ENCODE measurements at regions not wholly inside any gene's neighbourhood (a gene's known extent, or its start where the extent isn't known, plus 50 kb on each side); places are given as distances from the start of the nearest gene placed in this dataset.

DNA sequence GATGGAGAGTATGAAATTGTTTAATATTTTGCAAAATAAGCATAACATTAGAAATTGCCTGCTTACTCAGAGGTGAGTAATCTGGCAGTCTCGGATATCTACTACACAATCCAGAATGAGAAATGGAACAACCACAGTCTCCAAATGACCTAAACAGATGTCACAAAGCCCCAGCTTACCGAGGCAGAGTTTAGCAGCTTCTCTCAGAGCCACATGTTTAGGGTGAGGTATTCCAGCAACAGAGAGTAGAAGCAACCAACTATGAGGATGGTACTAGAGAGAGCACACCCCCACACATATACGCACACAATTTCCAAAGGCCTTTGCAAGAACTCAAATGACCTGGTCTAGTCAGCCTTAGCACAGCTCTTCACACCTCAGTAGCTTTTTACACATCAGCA is 122.7 kb upstream of the LPAR1 start (continued):
- no peak for TF ChIP-seq PRDM15 (CRISPR knock-in tag; IDR thresholded peaks at IDR 0.05)
- no peak for TF ChIP-seq RORB (CRISPR knock-in tag; IDR thresholded peaks at IDR 0.05)
- TF ChIP-seq CDX4 (CRISPR knock-in tag; IDR thresholded peaks at IDR 0.05; ENCODE audit: borderline replicate concordance), result no peak

GRCh38 chr9:111158999-111159398 is 120.7 kb upstream of the LPAR1 start:
- Mint-ChIP-seq H3K27ac (no peak overlapping the region), H3K4me3 (no peak overlapping the region), H3K36me3 (no peaks in the 10 kb centered on the region), H3K9me3 (no peaks in the 10 kb centered on the region), H3K27me3 (ENCODE audit: low read depth) (no peaks in the 10 kb centered on the region; the same call in 1 of the 2 replicates), H3K4me1 (peaks cover 5% of the 10 kb centered on the region)
- POLR2A ChIA-PET, result no interaction called here
- no peak for TF ChIP-seq ZNF423 (CRISPR knock-in tag; IDR thresholded peaks at IDR 0.05)
- TF ChIP-seq ZNF232 (CRISPR knock-in tag; IDR thresholded peaks at IDR 0.05), result no peak
- TF ChIP-seq, protein P1, sequence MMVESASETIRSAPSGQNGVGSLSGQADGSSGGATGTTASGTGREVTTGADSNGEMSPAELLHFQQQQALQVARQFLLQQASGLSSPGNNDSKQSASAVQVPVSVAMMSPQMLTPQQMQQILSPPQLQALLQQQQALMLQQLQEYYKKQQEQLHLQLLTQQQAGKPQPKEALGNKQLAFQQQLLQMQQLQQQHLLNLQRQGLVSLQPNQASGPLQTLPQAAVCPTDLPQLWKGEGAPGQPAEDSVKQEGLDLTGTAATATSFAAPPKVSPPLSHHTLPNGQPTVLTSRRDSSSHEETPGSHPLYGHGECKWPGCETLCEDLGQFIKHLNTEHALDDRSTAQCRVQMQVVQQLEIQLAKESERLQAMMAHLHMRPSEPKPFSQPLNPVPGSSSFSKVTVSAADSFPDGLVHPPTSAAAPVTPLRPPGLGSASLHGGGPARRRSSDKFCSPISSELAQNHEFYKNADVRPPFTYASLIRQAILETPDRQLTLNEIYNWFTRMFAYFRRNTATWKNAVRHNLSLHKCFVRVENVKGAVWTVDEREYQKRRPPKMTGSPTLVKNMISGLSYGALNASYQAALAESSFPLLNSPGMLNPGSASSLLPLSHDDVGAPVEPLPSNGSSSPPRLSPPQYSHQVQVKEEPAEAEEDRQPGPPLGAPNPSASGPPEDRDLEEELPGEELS (CRISPR knock-in tag; IDR thresholded peaks at IDR 0.05), result no peak
- TF ChIP-seq IRF1 (CRISPR knock-in tag; IDR thresholded peaks at IDR 0.05), result no peak
- no peak for TF ChIP-seq MYBL2 (CRISPR knock-in tag; IDR thresholded peaks at IDR 0.05)
- TF ChIP-seq ESRRA (CRISPR knock-in tag; IDR thresholded peaks at IDR 0.05; ENCODE audit: borderline replicate concordance), result no peak
- no peak for TF ChIP-seq SMAD3 (CRISPR knock-in tag; IDR thresholded peaks at IDR 0.05; ENCODE audit: borderline replicate concordance)
- no peak for TF ChIP-seq CDX4 (CRISPR knock-in tag; IDR thresholded peaks at IDR 0.05; ENCODE audit: borderline replicate concordance)
- TF ChIP-seq TEAD1 (CRISPR knock-in tag; IDR thresholded peaks at IDR 0.05), result no peak
- DNase-seq (ENCODE audit: low spot score), result no peak
- CTCF ChIA-PET, result no interaction called here
- no peak for ATAC-seq

DNA sequence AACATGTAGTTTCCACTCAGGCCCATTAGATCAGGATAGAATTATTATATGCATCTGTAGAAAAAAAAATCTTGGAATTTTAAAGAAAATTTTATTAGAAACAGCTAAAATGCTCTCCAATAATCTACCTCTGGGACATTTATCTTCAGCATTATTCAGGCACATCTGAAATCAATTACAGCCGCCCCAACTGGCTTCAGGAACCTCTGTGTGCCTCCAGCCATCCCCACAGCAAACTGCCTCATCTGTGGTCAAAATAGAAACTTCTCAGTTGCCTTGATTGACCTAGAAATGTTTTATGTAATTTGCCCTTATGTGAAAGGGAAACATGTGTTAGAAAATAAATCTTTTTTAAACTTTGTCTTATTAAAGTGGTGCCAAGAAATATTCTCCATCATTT is 120.1 kb upstream of the LPAR1 start:
- POLR2A ChIA-PET, result no interaction called here
- DNase-seq (ENCODE audit: low spot score), result no peak

More for the DNA sequence above, 120.1 kb upstream of the LPAR1 start:
- Mint-ChIP-seq H3K36me3 (no peaks in the 10 kb centered on the region), H3K4me3 (no peak overlapping the region), H3K27ac (no peak overlapping the region), H3K9me3 (no peaks in the 10 kb centered on the region), H3K4me1 (no peaks in the 10 kb centered on the region), H3K27me3 (ENCODE audit: low read depth) (no peaks in the 10 kb centered on the region; the same call in 1 of the 2 replicates)
- CTCF ChIA-PET, result no interaction called here
- ATAC-seq, result no peak
- TF ChIP-seq ZNF396 (CRISPR knock-in tag; IDR thresholded peaks at IDR 0.05; ENCODE audit: borderline replicate concordance), result no peak
- TF ChIP-seq TCF7 (CRISPR knock-in tag; IDR thresholded peaks at IDR 0.05; ENCODE audit: low read depth), result no peak
- TF ChIP-seq, protein P2, sequence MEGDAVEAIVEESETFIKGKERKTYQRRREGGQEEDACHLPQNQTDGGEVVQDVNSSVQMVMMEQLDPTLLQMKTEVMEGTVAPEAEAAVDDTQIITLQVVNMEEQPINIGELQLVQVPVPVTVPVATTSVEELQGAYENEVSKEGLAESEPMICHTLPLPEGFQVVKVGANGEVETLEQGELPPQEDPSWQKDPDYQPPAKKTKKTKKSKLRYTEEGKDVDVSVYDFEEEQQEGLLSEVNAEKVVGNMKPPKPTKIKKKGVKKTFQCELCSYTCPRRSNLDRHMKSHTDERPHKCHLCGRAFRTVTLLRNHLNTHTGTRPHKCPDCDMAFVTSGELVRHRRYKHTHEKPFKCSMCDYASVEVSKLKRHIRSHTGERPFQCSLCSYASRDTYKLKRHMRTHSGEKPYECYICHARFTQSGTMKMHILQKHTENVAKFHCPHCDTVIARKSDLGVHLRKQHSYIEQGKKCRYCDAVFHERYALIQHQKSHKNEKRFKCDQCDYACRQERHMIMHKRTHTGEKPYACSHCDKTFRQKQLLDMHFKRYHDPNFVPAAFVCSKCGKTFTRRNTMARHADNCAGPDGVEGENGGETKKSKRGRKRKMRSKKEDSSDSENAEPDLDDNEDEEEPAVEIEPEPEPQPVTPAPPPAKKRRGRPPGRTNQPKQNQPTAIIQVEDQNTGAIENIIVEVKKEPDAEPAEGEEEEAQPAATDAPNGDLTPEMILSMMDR (IDR thresholded peaks at IDR 0.05), result no peak
- TF ChIP-seq, protein P3, sequence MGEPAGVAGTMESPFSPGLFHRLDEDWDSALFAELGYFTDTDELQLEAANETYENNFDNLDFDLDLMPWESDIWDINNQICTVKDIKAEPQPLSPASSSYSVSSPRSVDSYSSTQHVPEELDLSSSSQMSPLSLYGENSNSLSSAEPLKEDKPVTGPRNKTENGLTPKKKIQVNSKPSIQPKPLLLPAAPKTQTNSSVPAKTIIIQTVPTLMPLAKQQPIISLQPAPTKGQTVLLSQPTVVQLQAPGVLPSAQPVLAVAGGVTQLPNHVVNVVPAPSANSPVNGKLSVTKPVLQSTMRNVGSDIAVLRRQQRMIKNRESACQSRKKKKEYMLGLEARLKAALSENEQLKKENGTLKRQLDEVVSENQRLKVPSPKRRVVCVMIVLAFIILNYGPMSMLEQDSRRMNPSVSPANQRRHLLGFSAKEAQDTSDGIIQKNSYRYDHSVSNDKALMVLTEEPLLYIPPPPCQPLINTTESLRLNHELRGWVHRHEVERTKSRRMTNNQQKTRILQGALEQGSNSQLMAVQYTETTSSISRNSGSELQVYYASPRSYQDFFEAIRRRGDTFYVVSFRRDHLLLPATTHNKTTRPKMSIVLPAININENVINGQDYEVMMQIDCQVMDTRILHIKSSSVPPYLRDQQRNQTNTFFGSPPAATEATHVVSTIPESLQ (CRISPR knock-in tag; IDR thresholded peaks at IDR 0.05), result no peak
- TF ChIP-seq SOX15 (CRISPR knock-in tag; IDR thresholded peaks at IDR 0.05), result no peak
- TF ChIP-seq, protein P4, sequence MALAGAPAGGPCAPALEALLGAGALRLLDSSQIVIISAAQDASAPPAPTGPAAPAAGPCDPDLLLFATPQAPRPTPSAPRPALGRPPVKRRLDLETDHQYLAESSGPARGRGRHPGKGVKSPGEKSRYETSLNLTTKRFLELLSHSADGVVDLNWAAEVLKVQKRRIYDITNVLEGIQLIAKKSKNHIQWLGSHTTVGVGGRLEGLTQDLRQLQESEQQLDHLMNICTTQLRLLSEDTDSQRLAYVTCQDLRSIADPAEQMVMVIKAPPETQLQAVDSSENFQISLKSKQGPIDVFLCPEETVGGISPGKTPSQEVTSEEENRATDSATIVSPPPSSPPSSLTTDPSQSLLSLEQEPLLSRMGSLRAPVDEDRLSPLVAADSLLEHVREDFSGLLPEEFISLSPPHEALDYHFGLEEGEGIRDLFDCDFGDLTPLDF (CRISPR knock-in tag; IDR thresholded peaks at IDR 0.05), result no peak
- TF ChIP-seq, protein P5, sequence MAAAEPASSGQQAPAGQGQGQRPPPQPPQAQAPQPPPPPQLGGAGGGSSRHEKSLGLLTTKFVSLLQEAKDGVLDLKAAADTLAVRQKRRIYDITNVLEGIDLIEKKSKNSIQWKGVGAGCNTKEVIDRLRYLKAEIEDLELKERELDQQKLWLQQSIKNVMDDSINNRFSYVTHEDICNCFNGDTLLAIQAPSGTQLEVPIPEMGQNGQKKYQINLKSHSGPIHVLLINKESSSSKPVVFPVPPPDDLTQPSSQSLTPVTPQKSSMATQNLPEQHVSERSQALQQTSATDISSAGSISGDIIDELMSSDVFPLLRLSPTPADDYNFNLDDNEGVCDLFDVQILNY (CRISPR knock-in tag; IDR thresholded peaks at IDR 0.05), result no peak
- no peak for TF ChIP-seq ETV6 (CRISPR knock-in tag; IDR thresholded peaks at IDR 0.05)
